PC-9 (cell line): ENCODE measurements at regions not wholly inside any gene's neighbourhood (a gene's known extent, or its start where the extent isn't known, plus 50 kb on each side); places are given as distances from the start of the nearest gene placed in this dataset.

ENCODE experiments used
- BruUV-seq: library from RNA; stranded (reverse); fragments of 400-500 nt; replicated peaks from 2 replicates; lab custom pipeline; 2021; lab: Mats Ljungman, UMichigan
- CTCF ChIA-PET: fragments of 300-600 bp; sonication (Branson Sonifier 250); formaldehyde crosslinking; loops from one replicate; lab custom pipeline; 2022; ENCODE audit warnings: antibody characterized with exemption; lab: Charles Lee
- POLR2A ChIA-PET: fragments of 300-600 bp; sonication (Branson Sonifier 250); formaldehyde crosslinking; loops from one replicate; lab custom pipeline; 2022; ENCODE audit warnings: antibody characterized with exemption; ENCODE audit not compliant: unreplicated experiment; lab: Charles Lee
- DNase-seq, 2 experiments: peaks; one replicate each; pipeline versions ENCODE4 v3.0.0 to v3.0.0-alpha.2; 2015 to 2022; ENCODE audit warnings: mixed read lengths in 1 of 2
- H2AFZ ChIP-seq: fragments of 200-600 bp; sonication (generic); 2 replicates; pipeline ENCODE4 v1.8.1; 2017; ENCODE audit warnings: antibody characterized with exemption
- H3F3A ChIP-seq: fragments of 200-600 bp; sonication (generic); 2 replicates; pipeline ENCODE4 v1.8.1; 2017; ENCODE audit warnings: antibody characterized with exemption, mild to moderate bottlenecking, low read depth; ENCODE audit not compliant: insufficient read depth
- H3K27ac ChIP-seq: fragments of 200-600 bp; sonication (generic); 2 replicates; pipeline ENCODE4 v1.6.1; 2016; ENCODE audit warnings: mixed run types
- H3K27me3 ChIP-seq: fragments of 200-600 bp; sonication (generic); 2 replicates; pipeline ENCODE4 v1.6.1; 2016; ENCODE audit warnings: low read depth, mixed run types; ENCODE audit not compliant: insufficient read depth
- H3K36me3 ChIP-seq: fragments of 200-600 bp; sonication (generic); 2 replicates; pipeline ENCODE4 v1.6.1; 2016; ENCODE audit warnings: low read depth, mixed run types
- H3K4me1 ChIP-seq: fragments of 200-600 bp; sonication (generic); replicated peaks from 2 replicates; pipeline ENCODE4 v1.6.1; 2016; ENCODE audit warnings: mixed run types; ENCODE audit not compliant: insufficient read depth
- H3K4me2 ChIP-seq: fragments of 200-600 bp; sonication (generic); 2 replicates; pipeline ENCODE4 v1.6.1; 2017; ENCODE audit warnings: mixed run types
- H3K4me3 ChIP-seq: fragments of 200-600 bp; sonication (generic); 2 replicates; pipeline ENCODE4 v1.6.1; 2016; ENCODE audit warnings: mixed run types
- H3K79me2 ChIP-seq: fragments of 200-600 bp; sonication (generic); 2 replicates; pipeline ENCODE4 v1.6.1; 2017; ENCODE audit warnings: low read depth, mixed run types
- H3K9me2 ChIP-seq: fragments of 200-600 bp; sonication (generic); 2 replicates; pipeline ENCODE4 v1.8.1; 2017; ENCODE audit warnings: mild to moderate bottlenecking; ENCODE audit not compliant: insufficient read depth
- H3K9me3 ChIP-seq: fragments of 200-600 bp; sonication (generic); 2 replicates; pipeline ENCODE4 v1.8.1; 2016; ENCODE audit warnings: low read depth; ENCODE audit not compliant: insufficient read depth
- H4K20me1 ChIP-seq: fragments of 200-600 bp; sonication (generic); 2 replicates; pipeline ENCODE4 v1.8.1; 2017; ENCODE audit not compliant: insufficient read depth
- CTCF ChIP-seq: fragments of 200-600 bp; sonication (generic); conservative IDR thresholded peaks from 2 replicates; pipeline ENCODE4 v1.6.1; 2017; ENCODE audit warnings: mixed run types, antibody characterized with exemption, mild to moderate bottlenecking, moderate library complexity
- EZH2 ChIP-seq: fragments of 200-600 bp; sonication (generic); IDR thresholded peaks from 2 replicates; pipeline ENCODE4 v1.8.0; 2017; ENCODE audit warnings: antibody characterized with exemption, low read depth
- intact Hi-C: fragments of 100-400 bp; cut with micrococcal nuclease; formaldehyde crosslinking; loops from one replicate; pipeline ENCODE4 v1.10.0; 2022; ENCODE audit not compliant: unreplicated experiment

GRCh38 chr15:61794276-61794675, 266.0 kb downstream of the VPS13C start:
- Histone ChIP-seq H3K27ac (no peak overlapping the region), H3F3A (no peaks in the 10 kb centered on the region), H3K9me3 (no peaks in the 10 kb centered on the region), H3K9me2 (no peaks in the 10 kb centered on the region), H3K79me2 (no peaks in the 10 kb centered on the region), H3K27me3 (peaks cover 32% of the 10 kb centered on the region), H3K4me3 (no peak overlapping the region), H4K20me1 (no peaks in the 10 kb centered on the region), H3K4me1 (no peaks in the 10 kb centered on the region), H3K36me3 (no peaks in the 10 kb centered on the region), H3K4me2 (no peak overlapping the region), H2AFZ (no peak overlapping the region)
- DNase-seq, result no peak
- no peak for TF ChIP-seq EZH2
- TF ChIP-seq CTCF, result no peak
- CTCF ChIA-PET, result no interaction called here
- BruUV-seq, result no TSS peak
- POLR2A ChIA-PET, result no interaction called here
- intact Hi-C loops, result no loop called here

GRCh38 chr15:61784734-61785133, 275.5 kb downstream of the VPS13C start:
- Histone ChIP-seq H3K27ac (no peak overlapping the region), H3K27me3 (peaks cover 11% of the 10 kb centered on the region), H3K36me3 (no peaks in the 10 kb centered on the region), H3F3A (no peaks in the 10 kb centered on the region), H3K4me3 (no peak overlapping the region), H3K79me2 (no peaks in the 10 kb centered on the region), H3K9me2 (no peaks in the 10 kb centered on the region), H3K9me3 (no peaks in the 10 kb centered on the region), H3K4me1 (no peaks in the 10 kb centered on the region), H3K4me2 (no peak overlapping the region), H2AFZ (no peak overlapping the region), H4K20me1 (no peaks in the 10 kb centered on the region)
- intact Hi-C loops, result no loop called here
- no TSS peak for BruUV-seq
- DNase-seq, result no peak
- ChIA-PET CTCF (no interaction called here), POLR2A (no interaction called here)
- no peak for TF ChIP-seq CTCF
- no peak for TF ChIP-seq EZH2

GRCh38 chr15:61780278-61780980, 279.8 kb downstream of the VPS13C start:
- ChIA-PET CTCF (no interaction called here), POLR2A (no interaction called here)
- no peaks in the 10 kb centered on the region for H3K9me2 ChIP-seq
- H3F3A ChIP-seq, result no peaks in the 10 kb centered on the region
- BruUV-seq, result no TSS peak
- no peaks in the 10 kb centered on the region for H3K4me1 ChIP-seq
- DNase-seq, result no peak
- H3K4me2 ChIP-seq, result no peak overlapping the region
- TF ChIP-seq EZH2 (no peak), CTCF (no peak)
- no peaks in the 10 kb centered on the region for H3K79me2 ChIP-seq
- intact Hi-C loops, result no loop called here
- no peaks in the 10 kb centered on the region for H4K20me1 ChIP-seq
- peaks cover 22% of the 10 kb centered on the region for H3K27me3 ChIP-seq
- H3K36me3 ChIP-seq, result no peaks in the 10 kb centered on the region
- no peak overlapping the region for H3K27ac ChIP-seq
- no peaks in the 10 kb centered on the region for H3K9me3 ChIP-seq
- no peak overlapping the region for H3K4me3 ChIP-seq
- H2AFZ ChIP-seq, result no peak overlapping the region
